ENCODE measurements at regions not wholly inside any gene's neighbourhood (a gene's known extent, or its start where the extent isn't known, plus 50 kb on each side); places are given as distances from the start of the nearest gene placed in this dataset.

- H3K27me3 ChIP-seq (ENCODE audit: control insufficient read depth, insufficient read depth, low read length) = no peaks in the 10 kb centered on the region
- Mint-ChIP-seq H3K9me3 (no peaks in the 10 kb centered on the region), H3K36me3 (no peaks in the 10 kb centered on the region), H3K27me3 (ENCODE audit: low read depth in 2 of 2) (peaks cover 0 to 4% of the 10 kb centered on the region in 2 donors), H3K4me1 (no peaks in the 10 kb centered on the region), H3K4me3 (no peak overlapping the region), H3K27ac (no peak overlapping the region)
- intact Hi-C loops (cut with micrococcal nuclease) = no loop called here
- DNase-seq (no peak), ATAC-seq (no peak)
- no peak for TF ChIP-seq CTCF (IDR thresholded peaks at IDR 0.05)
- H3K27ac ChIP-seq (ENCODE audit: low read length) = no peak overlapping the region
- H3K4me1 ChIP-seq (ENCODE audit: control insufficient read depth, insufficient read depth, low read length) = no peaks in the 10 kb centered on the region
- 97% methylated on average over 3 of the region's 3 CpGs for WGBS (ENCODE audit: insufficient coverage)
- H3K9me3 ChIP-seq (ENCODE audit: control insufficient read depth, insufficient read depth, low read length) = no peaks in the 10 kb centered on the region
- H3K4me3 ChIP-seq (ENCODE audit: low read length) = no peak overlapping the region
- H3K36me3 ChIP-seq (ENCODE audit: control insufficient read depth, insufficient read depth, low read length) = no peaks in the 10 kb centered on the region
Measured at GRCh38 chr3:71979175-71979574, 194.2 kb upstream of the PROK2 start.

- no peaks in the 10 kb centered on the region for H3K36me3 Mint-ChIP-seq
- no peak for ATAC-seq
- H3K4me1 Mint-ChIP-seq = no peaks in the 10 kb centered on the region
- no peaks in the 10 kb centered on the region for H3K27me3 ChIP-seq (ENCODE audit: control insufficient read depth, insufficient read depth, low read length)
- H3K9me3 Mint-ChIP-seq = no peaks in the 10 kb centered on the region
- 67% methylated on average over 7 of the region's 7 CpGs for WGBS (ENCODE audit: insufficient coverage)
- no peaks in the 10 kb centered on the region for H3K4me1 ChIP-seq (ENCODE audit: control insufficient read depth, insufficient read depth, low read length)
- no peak overlapping the region for H3K4me3 ChIP-seq (ENCODE audit: low read length)
- peaks cover 0 to 3% of the 10 kb centered on the region in 2 donors for H3K27me3 Mint-ChIP-seq (ENCODE audit: low read depth in 2 of 2)
- no peaks in the 10 kb centered on the region for H3K9me3 ChIP-seq (ENCODE audit: control insufficient read depth, insufficient read depth, low read length)
- DNase-seq = no peak
- H3K27ac Mint-ChIP-seq = no peak overlapping the region
- no peak overlapping the region for H3K4me3 Mint-ChIP-seq
- H3K27ac ChIP-seq (ENCODE audit: low read length) = no peak overlapping the region
- intact Hi-C loops (cut with micrococcal nuclease) = no loop called here
- TF ChIP-seq CTCF (IDR thresholded peaks at IDR 0.05) = no peak
- no peaks in the 10 kb centered on the region for H3K36me3 ChIP-seq (ENCODE audit: control insufficient read depth, insufficient read depth, low read length)
Measured at GRCh38 chr3:71978150-71978721, 193.3 kb upstream of the PROK2 start.

- H3K4me3 ChIP-seq (ENCODE audit: low read length) = no peak overlapping the region
- H3K9me3 ChIP-seq (ENCODE audit: control insufficient read depth, insufficient read depth, low read length) = no peaks in the 10 kb centered on the region
- Mint-ChIP-seq H3K9me3 (no peaks in the 10 kb centered on the region), H3K36me3 (no peaks in the 10 kb centered on the region), H3K27me3 (ENCODE audit: low read depth in 2 of 2) (peaks cover 0 to 8% of the 10 kb centered on the region in 2 donors), H3K4me3 (no peak overlapping the region), H3K4me1 (no peaks in the 10 kb centered on the region), H3K27ac (no peak overlapping the region)
- ATAC-seq = no peak
- DNase-seq = no peak
- H3K4me1 ChIP-seq (ENCODE audit: control insufficient read depth, insufficient read depth, low read length) = no peaks in the 10 kb centered on the region
- intact Hi-C loops (cut with micrococcal nuclease) = no loop called here
- no peaks in the 10 kb centered on the region for H3K27me3 ChIP-seq (ENCODE audit: control insufficient read depth, insufficient read depth, low read length)
- no peak overlapping the region for H3K27ac ChIP-seq (ENCODE audit: low read length)
- 68% methylated on average over 2 of the region's 4 CpGs for WGBS (ENCODE audit: insufficient coverage)
- no peaks in the 10 kb centered on the region for H3K36me3 ChIP-seq (ENCODE audit: control insufficient read depth, insufficient read depth, low read length)
- TF ChIP-seq CTCF (IDR thresholded peaks at IDR 0.05) = no peak
Measured at GRCh38 chr3:71977525-71977924, 192.6 kb upstream of the PROK2 start.

GRCh38 chr3:71975573-71975972, 190.6 kb upstream of the PROK2 start:
- Histone ChIP-seq H3K36me3 (ENCODE audit: control insufficient read depth, insufficient read depth, low read length) (no peaks in the 10 kb centered on the region), H3K4me3 (ENCODE audit: low read length) (no peak overlapping the region), H3K27me3 (ENCODE audit: control insufficient read depth, insufficient read depth, low read length) (no peaks in the 10 kb centered on the region), H3K4me1 (ENCODE audit: control insufficient read depth, insufficient read depth, low read length) (no peaks in the 10 kb centered on the region), H3K27ac (ENCODE audit: low read length) (no peak overlapping the region), H3K9me3 (ENCODE audit: control insufficient read depth, insufficient read depth, low read length) (no peaks in the 10 kb centered on the region)
- 90% methylated on average over 2 of the region's 2 CpGs for WGBS (ENCODE audit: insufficient coverage)
- ATAC-seq (no peak), DNase-seq (no peak)
- H3K9me3 Mint-ChIP-seq = no peaks in the 10 kb centered on the region
- no peaks in the 10 kb centered on the region for H3K4me1 Mint-ChIP-seq
- no peak overlapping the region for H3K27ac Mint-ChIP-seq
- intact Hi-C loops (cut with micrococcal nuclease) = no loop called here
- H3K27me3 Mint-ChIP-seq (ENCODE audit: low read depth in 2 of 2) = peaks cover 0 to 8% of the 10 kb centered on the region in 2 donors
- TF ChIP-seq CTCF (IDR thresholded peaks at IDR 0.05) = no peak
- no peak overlapping the region for H3K4me3 Mint-ChIP-seq
- H3K36me3 Mint-ChIP-seq = no peaks in the 10 kb centered on the region
